ENCODE measurements at regions not wholly inside any gene's neighbourhood (a gene's known extent, or its start where the extent isn't known, plus 50 kb on each side); places are given as distances from the start of the nearest gene placed in this dataset.

DNA sequence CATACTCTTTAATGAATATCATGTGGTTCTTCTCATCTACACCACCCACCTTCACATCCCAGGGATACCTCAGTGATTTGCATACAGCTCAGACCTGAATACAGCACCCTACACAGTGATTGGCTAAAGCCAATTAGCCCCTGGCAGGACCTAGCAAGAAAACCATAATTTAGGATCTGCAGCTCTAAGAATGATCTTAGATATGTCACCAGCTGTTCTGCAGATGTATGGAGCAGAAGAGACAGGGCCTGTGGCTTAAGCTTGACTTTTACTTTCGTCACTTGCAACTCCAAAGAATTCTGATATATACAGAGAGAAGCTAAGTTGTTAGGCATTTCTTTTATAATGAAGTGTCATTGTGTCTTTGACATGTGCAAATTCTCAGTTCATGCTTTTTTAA lies 483.2 kb upstream of the C9orf72 start:
- no peak overlapping the region for H3K4me3 ChIP-seq
- H3K36me3 ChIP-seq, result no peaks in the 10 kb centered on the region
- H3K9me3 ChIP-seq, result no peaks in the 10 kb centered on the region
- no peaks in the 10 kb centered on the region for H3K27me3 ChIP-seq
- H3K4me1 ChIP-seq, result no peaks in the 10 kb centered on the region
- no peak for ATAC-seq
- TF ChIP-seq POLR2A (IDR thresholded peaks at IDR 0.05), result no peak
- no peak overlapping the region for H3K27ac ChIP-seq
- DNase-seq, result no peak
- WGBS, 4 donors, result 81 to 87% (median 84%) methylated on average over 1 of the region's 1 CpG
- intact Hi-C loops (cut with DNase I), result loop anchor here in 1 of 10 donors (10.0 kb wide), 1 partner anchor 52 kb away; no protein-coding TSS in a partner anchor

DNA sequence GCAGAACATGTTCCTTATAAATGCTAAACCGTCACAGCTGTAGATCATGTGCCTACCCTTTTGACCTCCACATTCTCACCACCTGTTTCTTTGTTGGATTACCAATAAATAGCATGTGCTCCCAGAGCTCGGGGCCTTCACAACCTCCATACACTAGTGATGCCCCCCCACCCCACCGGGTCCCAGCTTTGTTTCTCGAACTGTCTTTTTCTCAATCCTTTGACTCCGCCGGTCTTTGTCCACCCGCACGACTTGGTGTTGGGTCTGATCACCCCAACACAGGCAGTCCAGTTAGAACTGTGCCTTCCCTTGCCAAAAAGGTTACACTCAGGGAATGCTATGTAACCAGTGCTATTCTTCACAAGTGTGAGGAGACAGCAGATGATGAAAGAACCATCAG lies 485.9 kb upstream of the C9orf72 start:
- intact Hi-C loops (cut with DNase I), result loop anchor here in 1 of 10 donors (10.0 kb wide), 1 partner anchor 54 kb away; no protein-coding TSS in a partner anchor
- Histone ChIP-seq H3K27me3 (no peaks in the 10 kb centered on the region), H3K9me3 (no peaks in the 10 kb centered on the region), H3K4me1 (no peaks in the 10 kb centered on the region), H3K4me3 (no peak overlapping the region), H3K27ac (no peak overlapping the region), H3K36me3 (no peaks in the 10 kb centered on the region)
- 89 to 92% (median 92%) methylated on average over 8 of the region's 8 CpGs for WGBS, 4 donors
- ATAC-seq (no peak), DNase-seq (no peak)
- no peak for TF ChIP-seq POLR2A (IDR thresholded peaks at IDR 0.05)

DNA sequence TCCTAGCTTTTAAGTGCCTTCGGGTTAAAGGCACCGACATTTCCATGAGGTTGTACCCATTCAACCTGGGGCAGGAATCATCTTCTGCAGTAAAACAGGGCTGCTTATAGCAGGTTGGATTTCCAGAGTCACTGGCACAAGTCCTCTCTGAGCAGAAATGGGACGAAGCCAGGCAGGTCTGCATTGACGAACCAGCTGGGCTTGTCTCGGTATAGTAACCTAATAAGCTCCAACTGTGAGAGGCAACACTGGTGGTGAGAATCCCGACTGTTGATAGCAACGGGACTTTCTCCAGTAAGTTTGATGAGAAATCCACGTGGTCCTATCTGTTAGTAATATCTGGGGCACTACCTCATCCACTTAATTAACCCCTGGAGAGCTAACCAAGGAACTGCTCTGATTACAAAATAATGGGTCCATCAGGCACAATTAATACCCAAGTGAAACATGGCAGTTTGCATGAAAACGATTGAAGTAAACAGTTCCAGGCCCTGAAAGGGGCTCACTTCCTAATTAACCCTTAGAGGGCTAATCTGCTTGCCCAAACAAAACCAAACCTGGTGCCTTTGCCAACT lies 491.0 kb upstream of the C9orf72 start:
- intact Hi-C loops (cut with DNase I), result no loop called here
- H3K9me3 ChIP-seq, result no peaks in the 10 kb centered on the region
- TF ChIP-seq, protein P1, sequence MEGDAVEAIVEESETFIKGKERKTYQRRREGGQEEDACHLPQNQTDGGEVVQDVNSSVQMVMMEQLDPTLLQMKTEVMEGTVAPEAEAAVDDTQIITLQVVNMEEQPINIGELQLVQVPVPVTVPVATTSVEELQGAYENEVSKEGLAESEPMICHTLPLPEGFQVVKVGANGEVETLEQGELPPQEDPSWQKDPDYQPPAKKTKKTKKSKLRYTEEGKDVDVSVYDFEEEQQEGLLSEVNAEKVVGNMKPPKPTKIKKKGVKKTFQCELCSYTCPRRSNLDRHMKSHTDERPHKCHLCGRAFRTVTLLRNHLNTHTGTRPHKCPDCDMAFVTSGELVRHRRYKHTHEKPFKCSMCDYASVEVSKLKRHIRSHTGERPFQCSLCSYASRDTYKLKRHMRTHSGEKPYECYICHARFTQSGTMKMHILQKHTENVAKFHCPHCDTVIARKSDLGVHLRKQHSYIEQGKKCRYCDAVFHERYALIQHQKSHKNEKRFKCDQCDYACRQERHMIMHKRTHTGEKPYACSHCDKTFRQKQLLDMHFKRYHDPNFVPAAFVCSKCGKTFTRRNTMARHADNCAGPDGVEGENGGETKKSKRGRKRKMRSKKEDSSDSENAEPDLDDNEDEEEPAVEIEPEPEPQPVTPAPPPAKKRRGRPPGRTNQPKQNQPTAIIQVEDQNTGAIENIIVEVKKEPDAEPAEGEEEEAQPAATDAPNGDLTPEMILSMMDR (IDR thresholded peaks at IDR 0.05), result no peak
- no peak for TF ChIP-seq POLR2A (IDR thresholded peaks at IDR 0.05)
- 50 to 53% (median 52%) methylated on average over 9 of the region's 9 CpGs for WGBS, 4 donors
- H3K36me3 ChIP-seq, result no peaks in the 10 kb centered on the region
- no peaks in the 10 kb centered on the region for H3K4me1 ChIP-seq
- no peak for ATAC-seq
- DNase-seq, result no peak
- H3K27ac ChIP-seq, result no peak overlapping the region
- no peak overlapping the region for H3K4me3 ChIP-seq
- peaks cover 0 to 3% (median 0%) of the 10 kb centered on the region in 9 donors for H3K27me3 ChIP-seq

DNA sequence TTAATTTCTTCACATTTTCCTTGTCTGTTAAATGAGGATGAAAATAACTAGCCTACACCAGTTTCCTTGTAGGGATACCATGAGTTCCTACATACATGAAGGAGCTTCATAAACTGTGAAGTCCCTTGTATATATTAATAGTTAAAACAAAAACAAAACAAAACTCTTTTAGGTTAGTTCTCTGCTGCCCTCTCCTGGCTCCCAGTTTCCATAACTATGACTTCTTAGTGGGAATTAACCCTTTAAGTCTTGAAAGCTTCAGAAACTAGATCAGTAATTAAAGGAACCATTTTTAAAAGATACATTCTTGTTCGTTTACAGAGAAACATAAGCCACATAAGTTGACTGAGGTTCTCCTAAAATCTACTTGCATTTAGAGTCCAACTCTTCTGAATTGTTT lies 500.0 kb upstream of the C9orf72 start:
- peak in 2 of 5 donors; percentile 6 to 16 for DNase-seq
- TF ChIP-seq, protein P1 (IDR thresholded peaks at IDR 0.05), result peak; percentile 10 to 55 (median 40)
- no peak for TF ChIP-seq POLR2A (IDR thresholded peaks at IDR 0.05)
- WGBS, 4 donors, result 13 to 16% (median 14%) methylated on average over 1 of the region's 1 CpG

DNA sequence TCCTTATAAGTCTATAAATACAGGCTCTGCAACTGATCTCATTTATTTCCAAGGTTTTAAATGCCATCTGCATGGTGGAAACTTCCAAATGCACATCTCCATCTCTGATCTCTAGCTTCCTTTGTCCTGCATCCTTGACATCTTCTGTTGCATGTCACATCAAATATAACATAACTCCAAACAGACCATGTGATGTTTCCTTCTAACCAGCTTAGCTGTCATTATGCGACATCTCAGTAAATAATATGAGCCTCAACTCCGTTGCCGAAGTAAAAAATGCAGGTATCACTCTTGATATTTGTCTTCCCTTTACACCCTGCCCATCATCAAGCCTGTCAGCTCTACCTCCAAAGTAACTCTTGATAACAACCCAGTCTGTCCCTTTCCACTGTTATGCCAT lies 506.4 kb upstream of the C9orf72 start:
- Histone ChIP-seq H3K4me1 (no peaks in the 10 kb centered on the region), H3K27ac (no peak overlapping the region)
- intact Hi-C loops (cut with DNase I), result loop anchor here in 2 of 10 donors (10.0 kb wide), 2 partner anchors 345 to 355 kb away; no protein-coding TSS in a partner anchor

More for the DNA sequence above, 500.0 kb upstream of the C9orf72 start:
- H3K4me1 ChIP-seq, result no peaks in the 10 kb centered on the region
- no peaks in the 10 kb centered on the region for H3K27me3 ChIP-seq
- ATAC-seq, result no peak
- no peak overlapping the region for H3K4me3 ChIP-seq
- no peaks in the 10 kb centered on the region for H3K36me3 ChIP-seq
- H3K9me3 ChIP-seq, result no peaks in the 10 kb centered on the region
- intact Hi-C loops (cut with DNase I), result loop anchor here (5.0 to 10.0 kb wide), 3 partner anchors 338 to 348 kb away; no protein-coding TSS in a partner anchor
- H3K27ac ChIP-seq, result no peak overlapping the region

More for the DNA sequence above, 506.4 kb upstream of the C9orf72 start:
- no peak for TF ChIP-seq POLR2A (IDR thresholded peaks at IDR 0.05)
- TF ChIP-seq, protein P1 (IDR thresholded peaks at IDR 0.05), result no peak
- DNase-seq (no peak), ATAC-seq (no peak)
- no peak overlapping the region for H3K4me3 ChIP-seq
- WGBS, 4 donors, result 83 to 92% (median 88%) methylated on average over 3 of the region's 3 CpGs
- no peaks in the 10 kb centered on the region for H3K9me3 ChIP-seq
- no peaks in the 10 kb centered on the region for H3K36me3 ChIP-seq
- no peaks in the 10 kb centered on the region for H3K27me3 ChIP-seq
